Spleen (tissue), 11 donors: ENCODE measurements at regions not wholly inside any gene's neighbourhood (a gene's known extent, or its start where the extent isn't known, plus 50 kb on each side); places are given as distances from the start of the nearest gene placed in this dataset.

Experiments
- DNase-seq: peaks from one replicate; pipeline ENCODE4 v3.0.0-alpha.2; 2020
- H3K27ac ChIP-seq, 8 donors: fragments of 200-600 bp; sonication (generic) in 7 of 8; 1 replicate in 4 of 8; 2 replicates in 4 of 8; pipeline versions ENCODE4 v1.5.0 to v1.8.0; 2016 to 2021; ENCODE audit warnings: inconsistent platforms in 4 of 8, mild to moderate bottlenecking in 4 of 8, moderate library complexity in 1 of 8
- H3K27me3 ChIP-seq, 7 donors: fragments of 200-600 bp; sonication (generic) in 6 of 7; replicated peaks in 1 of 7; 1 replicate in 4 of 7; 2 replicates in 3 of 7; pipeline versions ENCODE4 v1.5.0 to v1.8.0; 2016 to 2021; ENCODE audit warnings: inconsistent platforms in 3 of 7, mild to moderate bottlenecking in 1 of 7
- H3K36me3 ChIP-seq, 6 donors: fragments of 200-600 bp; sonication (generic) in 5 of 6; 1 replicate in 4 of 6; 2 replicates in 2 of 6; pipeline versions ENCODE4 v1.5.0 to v1.8.0; 2016 to 2021; ENCODE audit warnings: inconsistent platforms in 2 of 6
- H3K4me1 ChIP-seq, 6 donors: fragments of 200-600 bp; sonication (generic) in 5 of 6; 1 replicate in 3 of 6; 2 replicates in 3 of 6; pipeline versions ENCODE4 v1.5.0 to v1.8.0; 2016 to 2021; ENCODE audit warnings: inconsistent platforms in 3 of 6
- H3K4me3 ChIP-seq, 8 donors: fragments of 200-600 bp; sonication (generic) in 7 of 8; 1 replicate in 4 of 8; 2 replicates in 4 of 8; pipeline versions ENCODE4 v1.5.0 to v1.8.0; 2016 to 2021; ENCODE audit warnings: inconsistent platforms in 4 of 8, mild to moderate bottlenecking in 4 of 8, moderate library complexity in 2 of 8
- H3K9me3 ChIP-seq, 8 donors: fragments of 200-600 bp; sonication (generic) in 7 of 8; 1 replicate in 4 of 8; 2 replicates in 4 of 8; pipeline versions ENCODE4 v1.5.0 to v1.8.0; 2016 to 2021; ENCODE audit warnings: inconsistent platforms in 4 of 8
- POLR2A ChIP-seq, 3 donors: fragments of 450-650 bp; IDR thresholded peaks; one replicate each; pipeline ENCODE4 v1.5.1; 2017; ENCODE audit warnings: antibody characterized with exemption in 3 of 3, mild to moderate bottlenecking in 1 of 3
- POLR2AphosphoS5 ChIP-seq, 3 donors: sonication (generic); formaldehyde crosslinking; IDR thresholded peaks; one replicate each; pipeline ENCODE4 v1.5.1; 2017; ENCODE audit warnings: antibody characterized with exemption in 3 of 3
- WGBS, 5 donors: extraction: QIAGEN DNeasy Blood & Tissue Kit in 3 of 5; methylation state at CpG; one replicate each; pipeline versions ENCODE4 v1.1.5 to v1.1.7; 2013 to 2018; 5-methylcytosine and 5-hydroxymethylcytosine counted together
- intact Hi-C: fragments of 100-400 bp; cut with DNase I; formaldehyde crosslinking; loops from one replicate; pipeline ENCODE4 v1.15.0; 2023; ENCODE audit warnings: low total_unique reads
- TF ChIP-seq, protein P1 (sequence below), 11 experiments: fragments of 200-600 bp in 7 of 11; fragments of 450-650 bp in 4 of 11; sonication (generic) in 4 of 11; IDR thresholded peaks in 8 of 11; conservative IDR thresholded peaks in 3 of 11; 1 replicate in 7 of 11; 2 replicates in 4 of 11; pipeline versions ENCODE4 v1.4.0 to v1.8.0; 2016 to 2021; ENCODE audit warnings: antibody characterized with exemption in 11 of 11, inconsistent platforms in 4 of 11, mild to moderate bottlenecking in 1 of 11
- donor health status: healthy with polysubstance abuse.
- donor health status: DM: no; HTN: no; CAD: no; lungs with moderate emphysema.
- donor health status: DM: no; HTN: no; CAD: no.
- donor health status: Bipolar disorder and iron deficiency.
- donor health status: healthy.
- donor health status: DM: no; HTN: no; CAD: no.
- donor health status: DM: yes; HTN: yes; CAD: no.

DNA sequence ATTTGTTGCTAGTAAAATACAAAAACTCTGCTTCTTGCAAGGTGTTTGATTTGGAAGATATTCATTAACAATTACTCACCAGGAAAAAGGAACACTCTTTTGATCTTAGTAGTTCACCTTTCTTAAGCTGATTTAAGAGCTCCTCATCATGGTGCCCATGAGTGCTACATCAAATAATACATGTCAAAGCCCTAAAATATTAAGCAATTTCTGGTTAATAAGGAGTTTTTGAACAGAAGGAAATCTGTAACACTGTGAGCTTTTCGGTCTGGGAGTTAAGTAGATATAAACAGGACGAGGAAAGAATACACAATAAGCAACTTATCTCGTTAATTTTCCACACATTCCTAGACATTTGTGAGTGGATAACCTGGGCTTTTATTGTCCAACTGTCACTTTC, 83.9 kb upstream of the DCBLD2 start:
- Histone ChIP-seq H3K36me3 (no peaks in the 10 kb centered on the region), H3K4me1 (no peaks in the 10 kb centered on the region), H3K9me3 (no peaks in the 10 kb centered on the region), H3K4me3 (no peak overlapping the region), H3K27me3 (no peaks in the 10 kb centered on the region), H3K27ac (no peak overlapping the region)
- DNase-seq = no peak
- 45 to 62% (median 54%) methylated on average over 3 of the region's 3 CpGs for WGBS, 5 donors
- intact Hi-C loops = no loop called here
- TF ChIP-seq POLR2A (IDR thresholded peaks at IDR 0.05) (no peak), POLR2AphosphoS5 (IDR thresholded peaks at IDR 0.05) (no peak)
- TF ChIP-seq, protein P1, sequence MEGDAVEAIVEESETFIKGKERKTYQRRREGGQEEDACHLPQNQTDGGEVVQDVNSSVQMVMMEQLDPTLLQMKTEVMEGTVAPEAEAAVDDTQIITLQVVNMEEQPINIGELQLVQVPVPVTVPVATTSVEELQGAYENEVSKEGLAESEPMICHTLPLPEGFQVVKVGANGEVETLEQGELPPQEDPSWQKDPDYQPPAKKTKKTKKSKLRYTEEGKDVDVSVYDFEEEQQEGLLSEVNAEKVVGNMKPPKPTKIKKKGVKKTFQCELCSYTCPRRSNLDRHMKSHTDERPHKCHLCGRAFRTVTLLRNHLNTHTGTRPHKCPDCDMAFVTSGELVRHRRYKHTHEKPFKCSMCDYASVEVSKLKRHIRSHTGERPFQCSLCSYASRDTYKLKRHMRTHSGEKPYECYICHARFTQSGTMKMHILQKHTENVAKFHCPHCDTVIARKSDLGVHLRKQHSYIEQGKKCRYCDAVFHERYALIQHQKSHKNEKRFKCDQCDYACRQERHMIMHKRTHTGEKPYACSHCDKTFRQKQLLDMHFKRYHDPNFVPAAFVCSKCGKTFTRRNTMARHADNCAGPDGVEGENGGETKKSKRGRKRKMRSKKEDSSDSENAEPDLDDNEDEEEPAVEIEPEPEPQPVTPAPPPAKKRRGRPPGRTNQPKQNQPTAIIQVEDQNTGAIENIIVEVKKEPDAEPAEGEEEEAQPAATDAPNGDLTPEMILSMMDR (IDR thresholded peaks at IDR 0.05 in 8 of 11, conservative IDR thresholded peaks at IDR 0.05 in 3 of 11) = no peak

DNA sequence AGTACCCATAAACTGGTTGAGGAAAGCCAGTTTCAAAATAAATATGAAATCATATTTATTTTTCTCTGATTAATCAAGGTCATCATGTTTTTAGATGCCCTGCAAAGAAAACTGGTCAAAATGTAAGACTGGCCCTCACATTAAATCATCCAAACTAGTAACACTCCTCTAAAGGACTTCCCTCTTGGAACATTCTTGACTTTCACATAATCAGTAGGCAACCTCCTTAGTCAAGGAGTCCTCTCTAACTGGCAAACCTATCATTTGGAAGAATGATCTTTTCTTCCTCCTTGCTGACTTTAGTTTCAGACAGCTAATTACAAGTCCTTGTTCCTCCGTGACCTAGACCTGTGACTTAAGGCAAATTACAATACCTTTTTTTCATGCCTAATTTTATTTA, 82.5 kb upstream of the DCBLD2 start:
- Histone ChIP-seq H3K9me3 (no peaks in the 10 kb centered on the region), H3K27me3 (no peaks in the 10 kb centered on the region), H3K36me3 (no peaks in the 10 kb centered on the region), H3K4me1 (no peaks in the 10 kb centered on the region), H3K4me3 (no peak overlapping the region), H3K27ac (no peak overlapping the region)
- intact Hi-C loops = no loop called here
- DNase-seq = no peak
- TF ChIP-seq POLR2A (IDR thresholded peaks at IDR 0.05) (no peak), POLR2AphosphoS5 (IDR thresholded peaks at IDR 0.05) (no peak)
- TF ChIP-seq, protein P1 (IDR thresholded peaks at IDR 0.05 in 8 of 11, conservative IDR thresholded peaks at IDR 0.05 in 3 of 11) = no peak
- WGBS, 5 donors = 80 to 89% (median 87%) methylated on average over 1 of the region's 1 CpG

DNA sequence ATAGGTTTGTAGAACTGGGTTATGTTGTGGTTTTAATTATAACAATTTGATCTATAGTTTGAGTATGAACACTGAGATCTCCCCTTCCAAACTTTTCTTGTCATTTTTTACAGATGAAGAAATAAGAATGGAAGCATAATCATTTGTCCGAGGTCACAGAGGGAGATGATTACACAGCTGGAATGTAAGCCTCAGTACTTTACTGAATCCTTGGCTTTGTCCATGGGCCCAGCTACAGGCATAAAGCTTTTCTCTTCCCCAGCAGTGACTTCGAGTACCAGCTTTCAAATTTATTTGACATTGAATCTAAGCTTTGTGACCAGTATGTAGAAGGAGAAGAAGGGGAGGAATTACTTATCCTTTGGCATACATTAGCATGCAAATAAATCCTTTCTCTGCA, 80.9 kb upstream of the DCBLD2 start:
- Histone ChIP-seq H3K36me3 (no peaks in the 10 kb centered on the region), H3K4me1 (no peaks in the 10 kb centered on the region), H3K27ac (no peak overlapping the region), H3K27me3 (no peaks in the 10 kb centered on the region), H3K9me3 (no peaks in the 10 kb centered on the region), H3K4me3 (no peak overlapping the region)
- TF ChIP-seq POLR2A (IDR thresholded peaks at IDR 0.05) (no peak), POLR2AphosphoS5 (IDR thresholded peaks at IDR 0.05) (no peak)
- DNase-seq = no peak
- intact Hi-C loops = no loop called here
- 71 to 86% (median 84%) methylated on average over 2 of the region's 2 CpGs for WGBS, 5 donors

DNA sequence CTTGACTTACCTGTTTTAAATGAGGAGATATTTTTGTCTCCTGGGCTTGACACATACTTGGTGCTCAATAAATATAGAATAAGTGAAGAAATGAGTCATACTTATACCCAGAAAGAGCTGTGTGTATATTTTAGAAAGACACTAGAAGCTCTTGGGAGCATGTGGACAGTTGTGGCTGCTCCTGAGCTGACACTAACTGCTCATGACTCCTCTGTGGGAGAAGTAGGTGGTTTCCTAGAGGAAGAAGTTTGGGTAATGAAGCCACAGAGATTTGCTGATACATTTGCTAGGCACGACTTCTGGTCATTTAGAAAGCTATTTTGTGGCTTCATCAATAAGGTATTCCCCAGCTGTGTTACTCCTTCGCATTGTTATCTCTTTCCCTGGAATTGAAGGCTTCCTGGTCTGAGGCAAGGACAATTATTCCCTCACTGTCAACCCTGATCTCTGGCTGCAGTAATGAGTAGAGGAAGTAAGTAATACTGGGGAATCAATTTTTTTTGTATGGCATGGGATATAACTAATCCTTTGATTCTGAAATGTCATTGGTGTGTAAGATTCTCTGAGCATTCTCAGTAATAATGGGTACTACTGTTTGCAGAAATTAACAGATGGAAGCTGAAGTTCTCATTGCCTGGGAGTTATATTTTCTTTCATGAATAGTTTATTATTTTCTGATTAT, 79.6 kb upstream of the DCBLD2 start:
- intact Hi-C loops = no loop called here
- Histone ChIP-seq H3K9me3 (no peaks in the 10 kb centered on the region), H3K36me3 (no peaks in the 10 kb centered on the region), H3K27me3 (no peaks in the 10 kb centered on the region), H3K4me3 (no peak overlapping the region), H3K27ac (no peak overlapping the region), H3K4me1 (no peaks in the 10 kb centered on the region)
- DNase-seq = no peak
- TF ChIP-seq POLR2A (IDR thresholded peaks at IDR 0.05) (no peak), POLR2AphosphoS5 (IDR thresholded peaks at IDR 0.05) (no peak)
- TF ChIP-seq, protein P1 (IDR thresholded peaks at IDR 0.05 in 8 of 11, conservative IDR thresholded peaks at IDR 0.05 in 3 of 11) = no peak
- 17 to 33% (median 22%) methylated on average over 2 of the region's 2 CpGs for WGBS, 5 donors
